Keratinocyte (primary cell): ENCODE measurements at regions not wholly inside any gene's neighbourhood (a gene's known extent, or its start where the extent isn't known, plus 50 kb on each side); places are given as distances from the start of the nearest gene placed in this dataset.

ENCODE experiments used
- EZH2 ChIP-seq: IDR thresholded peaks from one replicate; pipeline ENCODE4 v1.6.1; 2012; ENCODE audit warnings: inconsistent platforms, mild to moderate bottlenecking, low read length, moderate library complexity
- TF ChIP-seq, protein P1 (sequence below), 3 experiments: IDR thresholded peaks in 1 of 3; conservative IDR thresholded peaks in 1 of 3; optimal IDR thresholded peaks in 1 of 3; 2 replicates in 2 of 3; 3 replicates in 1 of 3; pipeline versions ENCODE3 to v1.5.1; 2011; ENCODE audit warnings: low read length in 3 of 3, mild to moderate bottlenecking in 3 of 3, moderate library complexity in 2 of 3, control low read depth in 1 of 3, inconsistent platforms in 1 of 3; ENCODE audit not compliant: insufficient read depth in 2 of 3; ENCODE audit errors: extremely low read depth in 1 of 3

DNA sequence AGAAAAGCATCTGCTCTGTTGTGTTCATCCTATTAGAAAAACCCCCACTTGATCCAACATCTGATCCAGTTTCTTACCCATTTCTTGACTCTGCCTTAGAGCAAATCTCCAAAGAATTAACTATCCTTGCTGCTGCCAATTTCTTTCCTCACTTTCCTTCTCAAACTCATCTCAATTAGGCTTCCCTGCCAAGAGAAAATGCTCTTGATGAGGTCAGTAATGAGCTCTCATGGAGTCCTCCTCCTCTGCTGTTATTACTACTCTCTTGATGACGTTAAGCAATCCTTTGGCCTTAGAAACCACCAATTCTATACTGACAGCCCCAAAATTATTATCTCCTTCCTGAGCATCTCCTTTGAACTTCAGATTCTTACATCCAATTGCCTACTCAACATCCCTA, 162.0 kb upstream of the FAM13C start:
- TF ChIP-seq, protein P1, sequence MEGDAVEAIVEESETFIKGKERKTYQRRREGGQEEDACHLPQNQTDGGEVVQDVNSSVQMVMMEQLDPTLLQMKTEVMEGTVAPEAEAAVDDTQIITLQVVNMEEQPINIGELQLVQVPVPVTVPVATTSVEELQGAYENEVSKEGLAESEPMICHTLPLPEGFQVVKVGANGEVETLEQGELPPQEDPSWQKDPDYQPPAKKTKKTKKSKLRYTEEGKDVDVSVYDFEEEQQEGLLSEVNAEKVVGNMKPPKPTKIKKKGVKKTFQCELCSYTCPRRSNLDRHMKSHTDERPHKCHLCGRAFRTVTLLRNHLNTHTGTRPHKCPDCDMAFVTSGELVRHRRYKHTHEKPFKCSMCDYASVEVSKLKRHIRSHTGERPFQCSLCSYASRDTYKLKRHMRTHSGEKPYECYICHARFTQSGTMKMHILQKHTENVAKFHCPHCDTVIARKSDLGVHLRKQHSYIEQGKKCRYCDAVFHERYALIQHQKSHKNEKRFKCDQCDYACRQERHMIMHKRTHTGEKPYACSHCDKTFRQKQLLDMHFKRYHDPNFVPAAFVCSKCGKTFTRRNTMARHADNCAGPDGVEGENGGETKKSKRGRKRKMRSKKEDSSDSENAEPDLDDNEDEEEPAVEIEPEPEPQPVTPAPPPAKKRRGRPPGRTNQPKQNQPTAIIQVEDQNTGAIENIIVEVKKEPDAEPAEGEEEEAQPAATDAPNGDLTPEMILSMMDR (optimal IDR thresholded peaks at IDR 0.05 in 1 of 3, IDR thresholded peaks at IDR 0.05 in 1 of 3, conservative IDR thresholded peaks at IDR 0.05 in 1 of 3; ENCODE audit: extremely low read depth in 1 of 3, insufficient read depth in 2 of 3, low read length in 3 of 3), result no peak
- no peak for TF ChIP-seq EZH2
